Immature natural killer cell (primary cell): ENCODE measurements at regions not wholly inside any gene's neighbourhood (a gene's known extent, or its start where the extent isn't known, plus 50 kb on each side); places are given as distances from the start of the nearest gene placed in this dataset.
A peak's percentile ranks its signal among the peaks of the same experiment; 100 is the strongest.

Experiments
- DNase-seq, 3 donors: peaks; one replicate each; pipeline ENCODE4 v3.0.0; 2022; ENCODE audit warnings: mixed read lengths in 1 of 3
- H3K27ac Mint-ChIP-seq, 6 donors: one replicate each; pipeline ENCODE4 v1.8.0; 2020; ENCODE audit warnings: mixed read lengths in 6 of 6, mild to moderate bottlenecking in 5 of 6, inconsistent platforms in 4 of 6, moderate library complexity in 3 of 6
- H3K27me3 Mint-ChIP-seq, 3 donors: one replicate each; pipeline ENCODE4 v1.8.0; 2020 to 2021; ENCODE audit warnings: low read depth in 3 of 3, mild to moderate bottlenecking in 3 of 3, mixed read lengths in 3 of 3, moderate library complexity in 3 of 3, inconsistent platforms in 1 of 3
- H3K36me3 Mint-ChIP-seq, 3 donors: one replicate each; pipeline ENCODE4 v1.8.0; 2020; ENCODE audit warnings: mixed read lengths in 3 of 3, inconsistent platforms in 2 of 3, mild to moderate bottlenecking in 2 of 3
- H3K4me1 Mint-ChIP-seq, 2 donors: one replicate each; pipeline ENCODE4 v1.8.0; 2020; ENCODE audit warnings: inconsistent platforms in 2 of 2, mild to moderate bottlenecking in 2 of 2, mixed read lengths in 2 of 2, moderate library complexity in 1 of 2
- H3K4me3 Mint-ChIP-seq, 5 donors: one replicate each; pipeline ENCODE4 v1.8.0; 2020; ENCODE audit warnings: mild to moderate bottlenecking in 5 of 5, mixed read lengths in 5 of 5, inconsistent platforms in 3 of 5, moderate library complexity in 3 of 5
- H3K9me3 Mint-ChIP-seq, 6 donors: one replicate each; pipeline ENCODE4 v1.8.0; 2020; ENCODE audit warnings: mild to moderate bottlenecking in 6 of 6, mixed read lengths in 6 of 6, inconsistent platforms in 4 of 6, moderate library complexity in 3 of 6

DNA sequence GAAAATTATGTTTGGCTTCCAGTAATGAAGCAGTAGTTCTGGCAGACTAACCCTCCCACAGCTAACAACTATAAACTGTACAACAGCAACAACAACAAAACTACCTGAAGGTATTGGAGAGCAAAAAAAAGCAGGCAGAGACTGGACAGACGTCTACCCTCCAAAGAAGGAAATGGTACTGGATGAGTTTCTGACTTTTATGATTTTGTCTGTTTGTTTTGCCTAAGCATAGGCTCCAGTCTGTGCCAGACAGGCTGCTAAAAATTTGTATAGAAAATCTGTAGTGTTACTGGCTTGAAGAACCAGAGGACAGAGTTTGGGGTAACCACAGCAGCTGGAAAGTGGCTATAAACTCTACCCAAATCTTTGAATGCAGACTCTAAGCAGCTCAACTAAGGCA, 131.3 kb downstream of the SLC25A47 start:
- H3K27ac Mint-ChIP-seq, result no peak overlapping the region
- DNase-seq, result no peak
- peaks cover 2 to 5% (median 3%) of the 10 kb centered on the region in 3 donors for H3K27me3 Mint-ChIP-seq
- H3K9me3 Mint-ChIP-seq, result no peaks in the 10 kb centered on the region
- H3K4me1 Mint-ChIP-seq, result peaks cover 0 to 5% of the 10 kb centered on the region in 2 donors
- peaks cover 0 to 13% (median 0%) of the 10 kb centered on the region in 3 donors for H3K36me3 Mint-ChIP-seq
- no peak overlapping the region for H3K4me3 Mint-ChIP-seq

DNA sequence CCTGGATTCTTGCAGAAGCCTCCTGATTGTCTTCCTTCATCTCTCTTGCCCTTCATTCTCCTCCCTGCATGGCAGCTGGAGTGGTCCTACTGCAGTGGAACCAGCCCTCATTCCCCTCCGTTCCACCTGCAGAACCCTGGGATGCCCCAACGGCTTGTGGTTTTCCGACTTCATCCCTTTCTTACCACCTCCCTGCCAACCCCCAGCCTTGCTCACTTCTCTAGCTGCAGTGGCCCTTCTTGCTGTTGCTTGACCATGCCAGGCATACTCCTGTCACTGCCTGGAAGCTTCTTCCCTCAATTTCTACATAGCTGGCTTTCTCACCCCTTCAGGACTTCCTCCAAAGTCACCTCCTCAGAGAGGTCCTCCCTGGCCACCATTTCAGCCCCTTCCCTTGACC, 123.3 kb downstream of the BEGAIN start:
- Mint-ChIP-seq H3K27me3 (no peaks in the 10 kb centered on the region), H3K4me1 (no peaks in the 10 kb centered on the region), H3K4me3 (no peak overlapping the region), H3K27ac (peak overlapping the region in 1 of 6 donors; percentile 45), H3K9me3 (no peaks in the 10 kb centered on the region), H3K36me3 (no peaks in the 10 kb centered on the region)
- DNase-seq, result no peak

DNA sequence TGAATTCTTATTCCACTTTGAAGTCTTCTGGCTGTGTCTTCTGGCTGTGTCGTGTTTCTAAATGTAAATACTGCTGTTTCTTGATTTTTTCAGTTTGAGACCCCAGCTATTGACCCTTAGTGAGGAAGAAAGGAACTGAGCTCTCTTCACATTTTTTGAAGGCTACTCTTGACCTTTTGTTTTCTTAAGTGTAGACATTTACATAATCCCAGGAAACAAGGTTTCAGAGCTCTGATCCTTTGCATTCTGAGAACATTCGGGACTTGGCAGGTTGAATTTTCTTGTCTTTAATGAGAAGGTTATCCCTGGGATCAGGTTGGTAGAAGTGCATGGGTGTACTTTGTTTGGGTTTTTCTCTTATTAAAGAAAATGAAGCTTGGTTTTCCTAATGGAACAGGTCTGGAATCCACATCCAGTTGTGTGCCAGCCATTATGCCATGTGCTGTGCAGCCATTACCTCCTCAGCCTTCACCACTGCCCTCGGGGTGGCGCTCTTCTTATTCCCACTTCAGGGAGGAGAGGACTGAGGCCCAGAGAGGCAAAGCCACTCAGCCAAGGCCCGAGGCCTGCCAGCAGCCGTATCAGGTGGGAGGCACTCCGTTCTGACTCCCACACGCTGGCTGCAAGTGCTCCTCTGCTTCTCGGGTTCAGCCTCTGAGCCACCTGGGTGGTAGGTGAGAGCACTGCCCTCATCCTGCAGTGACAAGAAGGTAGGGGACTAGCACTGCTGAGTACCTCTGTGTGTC, 120.9 kb downstream of the BEGAIN start:
- Mint-ChIP-seq H3K27ac (no peak overlapping the region), H3K36me3 (peaks cover 0 to 11% (median 4%) of the 10 kb centered on the region in 3 donors), H3K27me3 (no peaks in the 10 kb centered on the region), H3K4me3 (no peak overlapping the region), H3K4me1 (no peaks in the 10 kb centered on the region), H3K9me3 (no peaks in the 10 kb centered on the region)
- no peak for DNase-seq

DNA sequence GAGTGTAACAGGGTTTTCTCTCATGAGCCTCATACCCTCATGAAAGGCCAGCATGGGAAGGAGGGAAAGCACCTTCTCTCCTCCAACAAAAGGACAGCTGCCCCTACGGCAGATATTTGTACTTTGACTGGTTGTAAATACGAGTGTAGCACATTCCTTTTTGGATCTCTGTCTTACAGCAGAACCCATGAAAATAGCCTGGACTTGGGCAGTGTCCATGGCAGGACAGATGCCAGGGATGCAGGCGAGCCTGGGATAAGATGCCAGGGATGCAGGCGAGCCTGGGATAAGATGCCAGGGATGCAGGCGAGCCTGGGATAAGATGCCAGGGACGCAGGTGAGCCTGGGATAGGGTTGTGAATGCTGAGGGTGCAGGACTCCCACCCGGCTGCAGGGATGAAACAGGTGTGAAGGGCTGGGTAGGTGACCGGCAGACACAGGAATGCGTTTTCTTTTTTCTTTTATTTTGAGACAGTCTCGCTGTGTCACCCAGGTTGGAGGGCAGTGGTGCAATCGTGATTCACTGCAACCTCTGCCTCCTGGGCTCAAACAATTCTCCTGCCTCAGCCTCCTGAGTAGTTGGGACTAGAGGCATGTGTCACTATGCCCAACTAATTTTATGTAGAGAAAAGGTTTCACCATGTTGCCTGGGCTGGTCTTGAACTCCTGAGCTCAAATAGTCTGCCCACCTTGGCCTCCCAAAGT, 120.0 kb downstream of the BEGAIN start:
- no peak overlapping the region for H3K4me3 Mint-ChIP-seq
- H3K9me3 Mint-ChIP-seq, result no peaks in the 10 kb centered on the region
- H3K27ac Mint-ChIP-seq, result no peak overlapping the region
- H3K36me3 Mint-ChIP-seq, result peaks cover 0 to 11% (median 4%) of the 10 kb centered on the region in 3 donors
- H3K4me1 Mint-ChIP-seq, result no peaks in the 10 kb centered on the region
- no peak for DNase-seq
- H3K27me3 Mint-ChIP-seq, result peaks cover 0 to 3% (median 0%) of the 10 kb centered on the region in 3 donors

DNA sequence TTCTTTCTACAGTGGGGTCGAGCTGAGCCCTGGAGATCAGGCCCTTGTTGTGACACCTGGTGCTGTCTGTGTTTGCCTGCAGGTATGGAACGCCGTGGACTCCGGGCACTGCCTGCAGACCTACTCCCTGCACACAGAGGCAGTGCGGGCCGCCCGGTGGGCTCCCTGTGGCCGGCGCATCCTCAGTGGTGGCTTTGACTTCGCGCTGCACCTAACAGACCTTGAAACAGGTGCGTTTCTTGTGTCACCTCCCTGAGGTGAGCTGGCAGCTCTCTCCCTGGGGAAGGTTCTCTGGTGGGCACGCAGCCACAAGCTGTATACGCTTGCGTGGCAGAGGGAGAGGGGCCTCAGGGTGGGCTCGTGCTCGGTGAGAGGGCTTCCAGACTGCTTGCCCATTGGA, 119.3 kb downstream of the BEGAIN start:
- Mint-ChIP-seq H3K4me1 (no peaks in the 10 kb centered on the region), H3K4me3 (no peak overlapping the region), H3K27me3 (peaks cover 0 to 3% (median 1%) of the 10 kb centered on the region in 3 donors), H3K27ac (no peak overlapping the region), H3K9me3 (no peaks in the 10 kb centered on the region), H3K36me3 (peaks cover 0 to 11% (median 4%) of the 10 kb centered on the region in 3 donors)
- no peak for DNase-seq

DNA sequence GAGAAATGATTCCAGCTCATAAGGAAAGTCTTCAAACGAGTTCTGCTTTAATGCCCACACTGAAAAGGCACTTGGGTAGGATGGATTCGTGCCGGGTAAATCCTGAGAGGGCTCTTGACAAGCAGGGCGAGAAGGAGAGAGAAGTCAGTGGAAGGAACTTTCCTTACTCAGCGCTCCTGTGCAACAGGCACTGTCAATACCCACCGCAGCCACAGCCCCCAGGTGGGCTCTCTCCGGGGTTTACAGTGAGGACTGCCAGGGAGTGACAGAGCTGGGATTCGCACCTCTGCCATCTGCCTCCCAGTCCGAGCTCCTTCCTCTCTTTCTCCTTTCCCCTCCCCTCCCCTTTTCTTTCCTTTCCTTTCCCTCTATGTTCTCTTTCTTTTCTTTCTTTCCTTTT, 118.7 kb downstream of the BEGAIN start:
- Mint-ChIP-seq H3K27ac (peak overlapping the region in 1 of 6 donors; percentile 36), H3K36me3 (peaks cover 0 to 11% (median 4%) of the 10 kb centered on the region in 3 donors), H3K27me3 (peaks cover 0 to 3% (median 1%) of the 10 kb centered on the region in 3 donors), H3K9me3 (no peaks in the 10 kb centered on the region), H3K4me3 (no peak overlapping the region), H3K4me1 (no peaks in the 10 kb centered on the region)
- DNase-seq, result no peak

DNA sequence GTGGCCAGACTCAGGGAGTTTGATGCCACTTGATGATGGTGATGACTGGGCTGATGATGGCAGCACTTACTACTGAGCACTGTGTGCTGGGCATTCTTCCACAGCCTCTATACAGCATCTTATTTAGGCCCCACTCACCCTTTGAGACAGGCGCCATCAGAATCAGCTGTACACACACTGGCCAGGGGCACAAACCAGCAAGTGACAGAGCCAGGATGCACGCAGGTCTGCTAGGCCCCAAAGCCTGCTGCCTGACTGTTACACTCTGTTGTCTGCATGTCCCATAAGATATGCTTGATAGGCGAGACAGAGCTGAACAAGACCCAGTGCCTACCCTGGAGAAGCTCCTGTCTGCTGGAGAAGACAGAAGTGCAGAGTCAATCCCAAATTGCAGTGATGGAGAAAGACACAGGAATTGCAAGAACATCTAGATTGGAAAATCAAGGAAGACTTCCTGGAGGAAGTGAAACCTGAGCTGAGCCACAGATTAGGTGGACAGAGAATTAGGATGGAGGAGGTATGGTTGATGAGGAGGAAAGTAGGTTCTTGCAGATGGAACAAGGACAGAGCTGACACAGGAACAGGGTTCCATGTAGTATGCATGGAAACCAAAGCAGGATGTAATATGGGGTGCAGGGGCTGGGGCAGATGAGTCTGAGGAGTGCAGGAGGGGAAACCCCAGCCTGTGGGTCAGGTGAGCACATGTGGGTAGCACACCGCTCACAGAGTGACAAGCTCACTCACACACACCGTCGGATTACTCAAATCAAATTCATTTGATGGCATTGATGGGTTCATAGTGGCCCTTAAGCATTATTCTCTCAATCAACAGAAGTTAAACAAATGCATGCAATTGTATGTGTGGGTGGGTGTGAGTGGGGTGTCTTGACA, 117.3 kb downstream of the BEGAIN start:
- Mint-ChIP-seq H3K4me3 (no peak overlapping the region), H3K27ac (no peak overlapping the region), H3K9me3 (no peaks in the 10 kb centered on the region), H3K4me1 (no peaks in the 10 kb centered on the region), H3K27me3 (peaks cover 0 to 3% (median 1%) of the 10 kb centered on the region in 3 donors), H3K36me3 (peaks cover 0 to 11% (median 4%) of the 10 kb centered on the region in 3 donors)
- no peak for DNase-seq

DNA sequence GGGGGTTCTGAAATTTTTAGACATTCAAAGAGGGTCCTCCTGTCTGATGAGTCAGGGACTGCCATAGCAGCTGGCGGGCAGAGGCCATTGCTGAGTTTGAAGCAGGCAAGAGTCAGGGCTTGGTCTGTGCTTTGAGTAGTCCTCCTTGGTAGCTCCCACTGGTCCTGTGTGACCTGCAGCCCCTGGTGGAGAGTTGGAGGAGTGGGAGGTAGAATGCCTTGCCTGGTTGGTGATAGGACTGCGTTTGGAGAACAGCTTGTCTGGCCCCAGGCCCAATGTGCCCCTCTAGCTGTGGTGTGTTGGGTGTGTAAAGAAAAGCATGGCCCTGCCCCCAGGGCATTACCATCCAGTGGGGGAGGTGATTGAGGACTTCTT, 116.7 kb downstream of the BEGAIN start:
- Mint-ChIP-seq H3K4me3 (no peak overlapping the region), H3K36me3 (peaks cover 0 to 11% (median 4%) of the 10 kb centered on the region in 3 donors), H3K27me3 (peaks cover 0 to 3% (median 1%) of the 10 kb centered on the region in 3 donors), H3K4me1 (no peaks in the 10 kb centered on the region), H3K9me3 (no peaks in the 10 kb centered on the region), H3K27ac (no peak overlapping the region)
- DNase-seq, result no peak

DNA sequence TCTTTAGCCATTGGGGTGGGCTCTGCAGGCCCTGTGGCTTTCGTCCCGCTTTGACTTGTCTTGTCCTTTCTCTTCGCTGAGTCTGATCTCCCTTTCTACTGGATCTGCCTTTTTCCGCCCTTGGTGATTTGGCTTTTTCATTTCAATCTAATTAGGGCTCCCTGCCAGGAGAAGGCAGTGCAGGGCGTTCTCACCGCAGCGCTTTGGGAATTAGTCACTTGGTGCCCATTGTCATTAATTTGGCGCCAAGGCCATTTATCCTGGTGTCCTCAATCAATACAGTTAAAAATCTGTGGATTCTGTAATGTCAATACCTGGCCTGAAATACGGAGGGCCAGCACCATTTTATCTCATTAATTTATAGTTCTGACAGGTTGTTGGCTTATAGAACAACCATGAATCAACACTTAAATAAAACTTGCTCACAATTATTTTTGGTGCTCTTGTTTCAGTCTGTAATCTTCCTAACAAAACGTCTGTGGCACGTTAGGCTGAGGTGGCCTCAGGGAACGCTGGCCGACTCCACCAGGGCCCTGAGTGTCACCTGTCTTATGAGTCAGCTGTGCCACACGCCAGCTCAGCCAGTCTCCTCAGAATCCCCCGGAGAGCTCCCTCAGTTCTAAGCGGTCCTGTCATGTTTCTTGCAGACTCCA, 115.7 kb downstream of the BEGAIN start:
- Mint-ChIP-seq H3K4me3 (no peak overlapping the region), H3K36me3 (peaks cover 0 to 11% (median 4%) of the 10 kb centered on the region in 3 donors), H3K27ac (no peak overlapping the region), H3K4me1 (no peaks in the 10 kb centered on the region), H3K27me3 (peaks cover 0 to 3% (median 1%) of the 10 kb centered on the region in 3 donors), H3K9me3 (no peaks in the 10 kb centered on the region)
- DNase-seq, result no peak

DNA sequence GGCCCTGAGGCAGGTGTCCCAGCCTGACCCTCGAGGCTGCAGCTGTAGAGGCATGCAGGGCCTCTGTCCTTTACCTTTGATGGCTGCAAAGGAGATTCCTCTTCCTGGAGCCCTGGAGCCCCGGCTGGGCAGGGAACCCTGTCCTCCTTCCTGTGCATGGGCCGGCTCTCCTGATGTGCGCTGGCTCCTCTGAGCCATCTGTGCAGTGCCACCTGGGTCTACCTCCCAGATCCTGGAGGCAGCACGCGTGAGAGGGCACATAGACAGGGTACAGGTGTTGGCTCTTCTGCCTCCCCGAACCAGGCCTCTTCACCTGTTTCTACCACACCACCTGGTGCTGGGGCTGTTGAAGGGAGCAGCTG, 115.1 kb downstream of the BEGAIN start:
- H3K4me1 Mint-ChIP-seq, result no peaks in the 10 kb centered on the region
- peaks cover 0 to 11% (median 4%) of the 10 kb centered on the region in 3 donors for H3K36me3 Mint-ChIP-seq
- H3K27ac Mint-ChIP-seq, result no peak overlapping the region
- no peak for DNase-seq
- peaks cover 0 to 3% (median 1%) of the 10 kb centered on the region in 3 donors for H3K27me3 Mint-ChIP-seq
- H3K9me3 Mint-ChIP-seq, result no peaks in the 10 kb centered on the region
- H3K4me3 Mint-ChIP-seq, result no peak overlapping the region

DNA sequence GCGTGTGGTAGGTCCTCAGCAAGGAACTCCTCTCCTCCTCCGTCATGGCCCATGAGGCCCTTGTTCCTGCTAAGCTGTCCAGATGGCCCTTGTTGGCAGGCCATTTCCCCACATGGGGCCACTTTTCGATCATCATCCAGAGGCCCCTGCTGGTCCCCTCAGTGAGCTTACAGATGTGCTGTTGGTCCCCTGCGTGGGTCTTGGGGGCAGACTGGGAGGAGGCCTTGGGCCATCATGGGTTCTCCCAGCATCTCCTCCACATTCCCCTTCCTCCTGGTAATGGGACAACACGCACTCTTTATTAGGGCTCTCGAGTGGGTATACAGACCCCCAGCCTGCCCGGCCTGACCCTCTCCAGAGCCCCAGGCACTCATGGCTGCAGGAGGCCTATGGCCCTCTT, 114.7 kb downstream of the BEGAIN start:
- Mint-ChIP-seq H3K4me3 (no peak overlapping the region), H3K4me1 (no peaks in the 10 kb centered on the region), H3K27me3 (peaks cover 0 to 3% (median 1%) of the 10 kb centered on the region in 3 donors), H3K27ac (no peak overlapping the region), H3K36me3 (peaks cover 0 to 11% (median 4%) of the 10 kb centered on the region in 3 donors), H3K9me3 (no peaks in the 10 kb centered on the region)
- no peak for DNase-seq

DNA sequence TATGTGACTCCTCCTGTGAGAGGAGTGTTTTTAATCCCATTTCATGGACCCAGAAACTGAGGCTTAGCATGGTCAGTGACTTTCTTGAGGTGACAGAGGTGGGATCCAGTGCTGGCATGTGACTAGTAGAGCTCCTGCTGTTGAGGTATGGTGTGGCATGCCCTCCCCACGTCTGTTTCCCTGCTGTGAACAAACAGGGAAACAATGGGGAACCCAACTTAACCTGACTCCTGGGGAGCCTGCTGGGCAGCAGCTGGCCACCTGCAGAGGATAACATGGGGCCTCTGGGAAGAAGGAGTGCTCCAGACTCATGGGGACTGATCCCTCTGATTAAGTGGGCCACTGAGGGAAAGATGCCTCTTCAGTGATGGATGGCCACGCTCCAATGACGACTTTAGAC, 114.0 kb downstream of the BEGAIN start:
- H3K4me1 Mint-ChIP-seq, result no peaks in the 10 kb centered on the region
- H3K27ac Mint-ChIP-seq, result no peak overlapping the region
- DNase-seq, result no peak
- no peaks in the 10 kb centered on the region for H3K9me3 Mint-ChIP-seq
- H3K36me3 Mint-ChIP-seq, result peaks cover 0 to 11% (median 4%) of the 10 kb centered on the region in 3 donors
- H3K27me3 Mint-ChIP-seq, result peaks cover 0 to 3% (median 1%) of the 10 kb centered on the region in 3 donors
- H3K4me3 Mint-ChIP-seq, result no peak overlapping the region

DNA sequence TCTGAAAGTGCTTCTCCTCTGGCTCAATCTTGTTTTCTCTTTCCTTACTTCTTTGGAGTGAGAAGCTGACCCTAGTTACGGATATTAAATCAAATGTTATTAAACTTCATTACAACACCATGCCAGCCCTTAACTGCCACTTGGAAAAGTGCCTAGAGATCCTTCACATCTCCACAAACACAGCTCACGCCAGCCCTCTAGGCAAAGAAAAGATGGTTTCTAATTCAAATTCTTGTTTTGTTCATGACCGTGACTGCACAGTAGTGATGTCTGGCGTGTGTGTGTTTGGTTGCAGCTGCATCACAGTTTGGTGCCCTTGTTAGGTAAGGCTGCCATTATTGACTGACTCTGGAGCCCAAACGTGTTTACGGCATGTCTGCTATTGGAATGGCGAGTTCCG, 113.0 kb downstream of the BEGAIN start:
- H3K4me3 Mint-ChIP-seq, result no peak overlapping the region
- H3K27me3 Mint-ChIP-seq, result peaks cover 0 to 3% (median 1%) of the 10 kb centered on the region in 3 donors
- no peaks in the 10 kb centered on the region for H3K4me1 Mint-ChIP-seq
- H3K27ac Mint-ChIP-seq, result no peak overlapping the region
- peaks cover 0 to 11% (median 4%) of the 10 kb centered on the region in 3 donors for H3K36me3 Mint-ChIP-seq
- DNase-seq, result no peak
- H3K9me3 Mint-ChIP-seq, result no peaks in the 10 kb centered on the region
